ENCODE measurements at regions not wholly inside any gene's neighbourhood (a gene's known extent, or its start where the extent isn't known, plus 50 kb on each side); places are given as distances from the start of the nearest gene placed in this dataset.

DNA sequence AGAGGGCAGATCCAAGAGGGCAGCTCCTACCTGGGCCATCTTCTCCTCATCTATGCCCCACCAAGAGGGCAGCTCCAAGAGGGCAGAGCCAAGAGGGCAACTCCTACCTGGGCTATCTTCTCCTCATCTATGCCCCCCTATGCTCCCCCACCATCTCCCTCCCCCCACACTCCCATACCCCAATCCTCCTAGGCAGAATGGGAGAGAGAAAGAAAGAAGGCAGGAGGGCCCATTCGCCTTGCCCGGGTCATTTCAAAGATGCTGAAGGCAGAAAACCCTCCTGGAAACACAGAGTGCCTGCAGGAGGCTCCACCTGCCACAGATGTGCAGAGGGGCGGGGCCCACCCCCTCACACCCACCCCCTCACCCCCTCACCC is 78.5 kb downstream of the BUD13 start:
- H3K9me3 ChIP-seq (replicated peaks in 1 of 2; ENCODE audit: control insufficient read depth in 1 of 2, insufficient read depth in 1 of 2, low read length in 2 of 2): no peaks in the 10 kb centered on the region
- Mint-ChIP-seq H3K9me3 (no peaks in the 10 kb centered on the region), H3K27me3 (ENCODE audit: low read depth in 3 of 3) (peaks cover 6 to 8% (median 7%) of the 10 kb centered on the region in 3 donors), H3K4me1 (peaks cover 2% of the 10 kb centered on the region), H3K27ac (no peak overlapping the region), H3K4me3 (no peak overlapping the region), H3K36me3 (no peaks in the 10 kb centered on the region)
- no peaks in the 10 kb centered on the region for H3K36me3 ChIP-seq (replicated peaks in 1 of 2; ENCODE audit: control insufficient read depth in 1 of 2, insufficient read depth in 2 of 2, low read length in 2 of 2)
- TF ChIP-seq, protein P1, sequence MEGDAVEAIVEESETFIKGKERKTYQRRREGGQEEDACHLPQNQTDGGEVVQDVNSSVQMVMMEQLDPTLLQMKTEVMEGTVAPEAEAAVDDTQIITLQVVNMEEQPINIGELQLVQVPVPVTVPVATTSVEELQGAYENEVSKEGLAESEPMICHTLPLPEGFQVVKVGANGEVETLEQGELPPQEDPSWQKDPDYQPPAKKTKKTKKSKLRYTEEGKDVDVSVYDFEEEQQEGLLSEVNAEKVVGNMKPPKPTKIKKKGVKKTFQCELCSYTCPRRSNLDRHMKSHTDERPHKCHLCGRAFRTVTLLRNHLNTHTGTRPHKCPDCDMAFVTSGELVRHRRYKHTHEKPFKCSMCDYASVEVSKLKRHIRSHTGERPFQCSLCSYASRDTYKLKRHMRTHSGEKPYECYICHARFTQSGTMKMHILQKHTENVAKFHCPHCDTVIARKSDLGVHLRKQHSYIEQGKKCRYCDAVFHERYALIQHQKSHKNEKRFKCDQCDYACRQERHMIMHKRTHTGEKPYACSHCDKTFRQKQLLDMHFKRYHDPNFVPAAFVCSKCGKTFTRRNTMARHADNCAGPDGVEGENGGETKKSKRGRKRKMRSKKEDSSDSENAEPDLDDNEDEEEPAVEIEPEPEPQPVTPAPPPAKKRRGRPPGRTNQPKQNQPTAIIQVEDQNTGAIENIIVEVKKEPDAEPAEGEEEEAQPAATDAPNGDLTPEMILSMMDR (IDR thresholded peaks at IDR 0.05): no peak
- no CpG with 5 or more reads among the region's 3 CpGs for WGBS (ENCODE audit: insufficient coverage)
- no peak overlapping the region for H3K4me3 ChIP-seq (replicated peaks in 1 of 3; ENCODE audit: low read depth in 2 of 3, low read length in 3 of 3)
- no peaks in the 10 kb centered on the region for H3K4me1 ChIP-seq (ENCODE audit: control insufficient read depth in 1 of 2, insufficient read depth in 2 of 2, low read length in 2 of 2)
- no peaks in the 10 kb centered on the region for H3K79me2 ChIP-seq (ENCODE audit: insufficient read depth, low read length)
- DNase-seq: no peak
- no peak overlapping the region for H3K9ac ChIP-seq (ENCODE audit: insufficient read depth, low read length, poor library complexity, severe bottlenecking)
- no peaks in the 10 kb centered on the region for H3K27me3 ChIP-seq (ENCODE audit: control insufficient read depth in 2 of 2, insufficient read depth in 2 of 2, low read length in 2 of 2)
- no peak overlapping the region for H3K4me2 ChIP-seq (replicated peaks; ENCODE audit: extremely low read depth, low read length, poor library complexity, severe bottlenecking)
- H2AFZ ChIP-seq (ENCODE audit: insufficient read depth, low read depth, low read length, poor library complexity, severe bottlenecking): no peak overlapping the region
- intact Hi-C loops (cut with micrococcal nuclease): no loop called here
- no peaks in the 10 kb centered on the region for H4K20me1 ChIP-seq (ENCODE audit: insufficient read depth, low read length)
- H3K27ac ChIP-seq (ENCODE audit: low read depth in 1 of 2, low read length in 2 of 2): no peak overlapping the region

DNA sequence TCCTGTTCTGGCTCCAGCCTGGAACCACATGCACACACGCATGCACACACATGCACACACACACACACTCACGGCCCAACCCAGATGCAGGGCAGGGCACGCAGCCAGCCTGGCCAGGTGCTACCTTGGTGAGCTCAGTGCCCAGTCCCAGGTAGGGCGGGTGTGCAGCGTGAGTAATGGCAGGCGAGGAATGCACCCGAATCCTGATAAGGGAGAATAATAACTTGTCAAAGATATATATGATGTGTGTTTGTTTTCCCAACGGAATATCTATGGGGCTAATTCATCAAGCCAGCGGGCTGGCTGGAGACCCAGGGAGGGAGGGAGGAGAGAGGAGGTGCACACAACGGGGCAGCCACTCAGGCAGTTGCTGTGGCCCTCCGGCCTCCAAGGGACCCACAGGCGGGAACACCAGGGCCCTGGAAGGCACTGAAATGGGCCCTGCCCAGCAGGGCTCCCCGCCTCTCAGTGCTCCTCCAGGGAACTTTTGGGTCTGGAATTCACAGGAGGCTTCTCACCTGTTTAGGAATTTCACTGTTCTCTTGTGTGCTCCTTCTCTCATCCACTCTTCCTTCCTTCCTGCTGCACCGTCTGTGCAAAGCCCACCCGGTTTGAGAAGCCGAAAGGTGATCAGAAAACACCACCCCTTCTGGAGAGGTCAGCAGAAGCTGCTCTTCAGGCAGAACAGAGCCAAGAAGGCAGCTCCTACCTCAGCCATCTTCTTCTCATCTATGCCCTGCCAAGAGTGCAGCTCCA is 79.0 kb downstream of the BUD13 start:
- no peaks in the 10 kb centered on the region for H3K36me3 ChIP-seq (replicated peaks in 1 of 2; ENCODE audit: control insufficient read depth in 1 of 2, insufficient read depth in 2 of 2, low read length in 2 of 2)
- H3K27ac ChIP-seq (ENCODE audit: low read depth in 1 of 2, low read length in 2 of 2): no peak overlapping the region
- no peak overlapping the region for H3K4me3 Mint-ChIP-seq
- intact Hi-C loops (cut with micrococcal nuclease): no loop called here
- WGBS (ENCODE audit: insufficient coverage): 90% methylated on average over 16 of the region's 16 CpGs
- H3K4me3 ChIP-seq (replicated peaks in 1 of 3; ENCODE audit: low read depth in 2 of 3, low read length in 3 of 3): no peak overlapping the region
- H3K9ac ChIP-seq (ENCODE audit: insufficient read depth, low read length, poor library complexity, severe bottlenecking): no peak overlapping the region
- H3K27me3 Mint-ChIP-seq (ENCODE audit: low read depth in 3 of 3): peaks cover 6 to 9% (median 7%) of the 10 kb centered on the region in 3 donors
- H3K4me1 Mint-ChIP-seq: peaks cover 2% of the 10 kb centered on the region
- DNase-seq: no peak
- H3K27me3 ChIP-seq (ENCODE audit: control insufficient read depth in 2 of 2, insufficient read depth in 2 of 2, low read length in 2 of 2): no peaks in the 10 kb centered on the region
- TF ChIP-seq, protein P1 (IDR thresholded peaks at IDR 0.05): no peak
- H3K36me3 Mint-ChIP-seq: no peaks in the 10 kb centered on the region
- H3K79me2 ChIP-seq (ENCODE audit: insufficient read depth, low read length): no peaks in the 10 kb centered on the region
- H3K9me3 Mint-ChIP-seq: no peaks in the 10 kb centered on the region
- H3K9me3 ChIP-seq (replicated peaks in 1 of 2; ENCODE audit: control insufficient read depth in 1 of 2, insufficient read depth in 1 of 2, low read length in 2 of 2): no peaks in the 10 kb centered on the region
- no peaks in the 10 kb centered on the region for H3K4me1 ChIP-seq (ENCODE audit: control insufficient read depth in 1 of 2, insufficient read depth in 2 of 2, low read length in 2 of 2)
- no peak overlapping the region for H3K27ac Mint-ChIP-seq
- H3K4me2 ChIP-seq (replicated peaks; ENCODE audit: extremely low read depth, low read length, poor library complexity, severe bottlenecking): no peak overlapping the region
- no peak overlapping the region for H2AFZ ChIP-seq (ENCODE audit: insufficient read depth, low read depth, low read length, poor library complexity, severe bottlenecking)
- no peaks in the 10 kb centered on the region for H4K20me1 ChIP-seq (ENCODE audit: insufficient read depth, low read length)

Measured in CD14-positive monocyte (primary cell).